Fibroblast of lung (primary cell): ENCODE measurements at regions not wholly inside any gene's neighbourhood (a gene's known extent, or its start where the extent isn't known, plus 50 kb on each side); places are given as distances from the start of the nearest gene placed in this dataset.

Experiments used
- EZH2 ChIP-seq: IDR thresholded peaks from 2 replicates; pipeline ENCODE4 v1.5.1; 2012; ENCODE audit warnings: low read length, control low read depth, mild to moderate bottlenecking; ENCODE audit errors: missing control alignments
- TF ChIP-seq, protein P1 (sequence below), 2 donors: IDR thresholded peaks in 1 of 2; conservative IDR thresholded peaks in 1 of 2; 1 replicate in 1 of 2; 2 replicates in 1 of 2; pipeline ENCODE4 v1.5.1; 2011 to 2012; ENCODE audit warnings: low read length in 2 of 2, control low read depth in 1 of 2, inconsistent platforms in 1 of 2, low read depth in 1 of 2, mild to moderate bottlenecking in 1 of 2

- TF ChIP-seq, protein P1, sequence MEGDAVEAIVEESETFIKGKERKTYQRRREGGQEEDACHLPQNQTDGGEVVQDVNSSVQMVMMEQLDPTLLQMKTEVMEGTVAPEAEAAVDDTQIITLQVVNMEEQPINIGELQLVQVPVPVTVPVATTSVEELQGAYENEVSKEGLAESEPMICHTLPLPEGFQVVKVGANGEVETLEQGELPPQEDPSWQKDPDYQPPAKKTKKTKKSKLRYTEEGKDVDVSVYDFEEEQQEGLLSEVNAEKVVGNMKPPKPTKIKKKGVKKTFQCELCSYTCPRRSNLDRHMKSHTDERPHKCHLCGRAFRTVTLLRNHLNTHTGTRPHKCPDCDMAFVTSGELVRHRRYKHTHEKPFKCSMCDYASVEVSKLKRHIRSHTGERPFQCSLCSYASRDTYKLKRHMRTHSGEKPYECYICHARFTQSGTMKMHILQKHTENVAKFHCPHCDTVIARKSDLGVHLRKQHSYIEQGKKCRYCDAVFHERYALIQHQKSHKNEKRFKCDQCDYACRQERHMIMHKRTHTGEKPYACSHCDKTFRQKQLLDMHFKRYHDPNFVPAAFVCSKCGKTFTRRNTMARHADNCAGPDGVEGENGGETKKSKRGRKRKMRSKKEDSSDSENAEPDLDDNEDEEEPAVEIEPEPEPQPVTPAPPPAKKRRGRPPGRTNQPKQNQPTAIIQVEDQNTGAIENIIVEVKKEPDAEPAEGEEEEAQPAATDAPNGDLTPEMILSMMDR (conservative IDR thresholded peaks at IDR 0.05 in 1 of 2, IDR thresholded peaks at IDR 0.05 in 1 of 2; ENCODE audit: low read depth in 1 of 2, low read length in 2 of 2) = no peak
- TF ChIP-seq EZH2 = no peak
Observed at GRCh38 chr9:28086881-28087280, 513.6 kb upstream of the C9orf72 start.
